K562 (cell line): ENCODE measurements at regions not wholly inside any gene's neighbourhood (a gene's known extent, or its start where the extent isn't known, plus 50 kb on each side); places are given as distances from the start of the nearest gene placed in this dataset.
"Not testable (repeated sequence)": the region's sequence is repeated elsewhere in the genome, so short reads cannot be mapped to it uniquely, and the experiment has no call there.

Source experiments
- CTCF ChIP-seq, 3 experiments: IDR thresholded peaks in 2 of 3; conservative IDR thresholded peaks in 1 of 3; 2 replicates each; pipeline ENCODE4 v1.5.1; 2011 to 2012; ENCODE audit warnings: low read length in 3 of 3, mild to moderate bottlenecking in 3 of 3, control low read depth in 2 of 3, improper control_type of control experiment in 1 of 3, inconsistent platforms in 1 of 3, low read depth in 1 of 3, mixed read lengths in 1 of 3, moderate library complexity in 1 of 3; ENCODE audit not compliant: insufficient read depth in 2 of 3
- EZH2 ChIP-seq: IDR thresholded peaks from 2 replicates; pipeline ENCODE4 v1.6.1; 2012; ENCODE audit warnings: low read depth, mild to moderate bottlenecking, inconsistent platforms, low read length, borderline replicate concordance
- KDM1A ChIP-seq, 2 experiments: fragments of 450-650 bp; IDR thresholded peaks; 2 replicates each; pipeline ENCODE4 v1.6.1; 2016; ENCODE audit warnings: mild to moderate bottlenecking in 2 of 2
- MTA1 ChIP-seq: fragments of 450-650 bp; IDR thresholded peaks from 2 replicates; pipeline ENCODE4 v1.6.1; 2017; ENCODE audit warnings: borderline replicate concordance
- STAT6 ChIP-seq: sonication (generic); formaldehyde crosslinking; IDR thresholded peaks from 2 replicates; pipeline ENCODE4 v1.8.1; 2023; ENCODE audit warnings: mild to moderate bottlenecking, missing genetic modification reagents
- TAF7 ChIP-seq: fragments of 450-650 bp; IDR thresholded peaks from 2 replicates; pipeline ENCODE4 v1.6.1; 2016; ENCODE audit warnings: missing genetic modification characterization, missing compliant biosample characterization
- TBP ChIP-seq: optimal IDR thresholded peaks from 2 replicates; pipeline ENCODE3; 2011; ENCODE audit warnings: low read depth, low read length, improper control_type of control experiment
- ZC3H4 ChIP-seq: sonication (generic); formaldehyde crosslinking; IDR thresholded peaks from 2 replicates; pipeline ENCODE4 v1.9.0; 2021; ENCODE audit warnings: missing genetic modification reagents, borderline replicate concordance

- not testable (repeated sequence) for TF ChIP-seq TBP; ZC3H4; EZH2; KDM1A (IDR thresholded peaks at IDR 0.05); TAF7 (tag); STAT6; MTA1
- peak in 2 of 3 experiments; percentile 28 to 52; a peak in 4 of 6 replicates for TF ChIP-seq CTCF (IDR thresholded peaks at IDR 0.05 in 2 of 3, conservative IDR thresholded peaks at IDR 0.05 in 1 of 3; ENCODE audit: insufficient read depth in 2 of 3, low read depth in 1 of 3, low read length in 3 of 3)
Observed at GRCh38 chr4:9577869-9578268, 133.7 kb downstream of the DEFB131A start.
